ENCODE measurements at regions not wholly inside any gene's neighbourhood (a gene's known extent, or its start where the extent isn't known, plus 50 kb on each side); places are given as distances from the start of the nearest gene placed in this dataset.

DNA sequence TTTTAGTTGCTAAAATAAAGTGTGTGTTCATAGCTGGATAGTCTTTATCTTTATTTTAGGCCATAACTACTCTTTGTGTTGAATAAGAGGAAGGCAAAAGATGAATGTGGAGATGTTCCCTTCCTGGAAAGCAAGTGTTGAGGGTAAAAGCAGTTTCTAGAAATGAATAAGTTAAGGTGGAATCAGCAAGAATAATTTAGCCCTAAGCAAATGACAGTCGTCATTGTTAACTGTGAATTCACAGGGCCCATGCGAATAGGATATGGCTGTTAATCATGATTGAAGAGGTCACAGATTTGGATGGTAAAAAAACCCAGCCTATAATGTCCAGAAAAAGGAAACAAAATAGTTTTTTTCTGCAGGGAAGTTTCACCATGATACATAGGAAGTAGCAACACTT is 167.8 kb upstream of the PPP3CA start:
- POLR2A ChIA-PET: no interaction called here
- no peak for ATAC-seq
- in situ Hi-C loops (cut with MboI): no loop called here

More for the DNA sequence above, 167.8 kb upstream of the PPP3CA start:
- no peaks in the 10 kb centered on the region for H3K79me2 ChIP-seq (ENCODE audit: control insufficient read depth, insufficient read depth, low read length)
- H3K27me3 ChIP-seq (replicated peaks in 1 of 2; ENCODE audit: control insufficient read depth in 2 of 2, insufficient read depth in 2 of 2, low read length in 1 of 2): no peaks in the 10 kb centered on the region
- SMC1A ChIA-PET (ENCODE audit: uncharacterized antibody, unreplicated experiment): no interaction called here
- H3K27ac ChIP-seq (ENCODE audit: control insufficient read depth, insufficient read depth): no peak overlapping the region
- WGBS (ENCODE audit: insufficient coverage, insufficient replicate concordance, low lambda C conversion rate, missing lambda C conversion rate): 65% methylated on average over 2 of the region's 2 CpGs
- no TSS peak for BruUV-seq (replicated peaks)
- CTCF ChIA-PET: no interaction called here
- no peaks in the 10 kb centered on the region for H3K9me3 ChIP-seq (replicated peaks; ENCODE audit: control insufficient read depth, insufficient read depth, low read length)
- RAD21 ChIA-PET (ENCODE audit: unreplicated experiment): no interaction called here
- no peak overlapping the region for H3K4me2 ChIP-seq (ENCODE audit: control insufficient read depth, insufficient read depth)
- H3K4me3 ChIP-seq: no peak overlapping the region
- H3K36me3 ChIP-seq (ENCODE audit: control insufficient read depth in 2 of 2, insufficient read depth in 2 of 2, low read length in 1 of 2): no peaks in the 10 kb centered on the region
- H3K4me1 ChIP-seq (ENCODE audit: control insufficient read depth, insufficient read depth, low read length): no peaks in the 10 kb centered on the region
- FAIRE-seq (no peak), DNase-seq (ENCODE audit: low read depth, low spot score) (no peak)
- no peak overlapping the region for H2AFZ ChIP-seq (ENCODE audit: control insufficient read depth, low read depth, low read length)
- no peak overlapping the region for H3K9ac ChIP-seq (ENCODE audit: control insufficient read depth, insufficient read depth, low read length)
- intact Hi-C loops (cut with micrococcal nuclease; ENCODE audit: unreplicated experiment): no loop called here
- TF ChIP-seq TCF3 (IDR thresholded peaks at IDR 0.05; ENCODE audit: borderline replicate concordance, insufficient read depth, low read depth, low read length): no peak
- TF ChIP-seq CBX5 (IDR thresholded peaks at IDR 0.05; ENCODE audit: low read depth): no peak
- TF ChIP-seq ZBTB4 (CRISPR knock-in tag; IDR thresholded peaks at IDR 0.05): no peak
- no peak for TF ChIP-seq ZZZ3 (IDR thresholded peaks at IDR 0.05; ENCODE audit: control insufficient read depth, insufficient read length, low read depth)
- no peaks in the 10 kb centered on the region; the same call in 1 of the 2 replicates for H4K20me1 ChIP-seq (ENCODE audit: control insufficient read depth, insufficient read depth)
